Activated CD4-positive, alpha-beta T cell treated with anti-CD3 and anti-CD28 coated beads for 36 hours (primary cell): ENCODE measurements at regions not wholly inside any gene's neighbourhood (a gene's known extent, or its start where the extent isn't known, plus 50 kb on each side); places are given as distances from the start of the nearest gene placed in this dataset.
"Not testable (repeated sequence)": the region's sequence is repeated elsewhere in the genome, so short reads cannot be mapped to it uniquely, and the experiment has no call there.

ENCODE experiments used
- ATAC-seq: fragments of 200-7000 bp; cut with Tn5 transposase; one replicate; pipeline ENCODE4 v1.10.0; 2021; ENCODE audit warnings: mild to moderate bottlenecking, moderate library complexity
- CTCF ChIA-PET: fragments of 350-600 bp; sonication (Branson Sonifier 250); formaldehyde crosslinking; loops from one replicate; lab custom pipeline; 2021; ENCODE audit warnings: antibody characterized with exemption; lab: Charles Lee
- POLR2A ChIA-PET: fragments of 350-600 bp; sonication (Branson Sonifier 250); formaldehyde crosslinking; loops from one replicate; lab custom pipeline; 2021; ENCODE audit warnings: antibody characterized with exemption, inconsistent platforms; lab: Charles Lee
- DNase-seq: peaks from one replicate; pipeline ENCODE4 v3.0.0-alpha.2; 2020
- H3K27ac Mint-ChIP-seq: one replicate; pipeline ENCODE4 v1.8.0; 2021; ENCODE audit warnings: mixed read lengths
- H3K27me3 Mint-ChIP-seq: one replicate; pipeline ENCODE4 v1.8.0; 2021; ENCODE audit warnings: mixed read lengths
- H3K36me3 Mint-ChIP-seq: one replicate; pipeline ENCODE4 v1.8.0; 2021; ENCODE audit warnings: low read depth, mixed read lengths
- H3K4me1 Mint-ChIP-seq: one replicate; pipeline ENCODE4 v1.8.0; 2021; ENCODE audit warnings: mixed read lengths
- H3K4me3 Mint-ChIP-seq: one replicate; pipeline ENCODE4 v1.8.0; 2021; ENCODE audit warnings: mild to moderate bottlenecking, moderate library complexity, mixed read lengths
- H3K9me3 Mint-ChIP-seq: one replicate; pipeline ENCODE4 v1.8.0; 2021; ENCODE audit warnings: low read depth, mixed read lengths
- intact Hi-C, 2 experiments: fragments of 100-400 bp; cut with DNase I in 1 of 2; cut with micrococcal nuclease in 1 of 2; formaldehyde crosslinking; loops; one replicate each; pipeline versions ENCODE4 v1.14.2 to v1.15.1; 2022 to 2024; cut with DNase I, micrococcal nuclease

DNA sequence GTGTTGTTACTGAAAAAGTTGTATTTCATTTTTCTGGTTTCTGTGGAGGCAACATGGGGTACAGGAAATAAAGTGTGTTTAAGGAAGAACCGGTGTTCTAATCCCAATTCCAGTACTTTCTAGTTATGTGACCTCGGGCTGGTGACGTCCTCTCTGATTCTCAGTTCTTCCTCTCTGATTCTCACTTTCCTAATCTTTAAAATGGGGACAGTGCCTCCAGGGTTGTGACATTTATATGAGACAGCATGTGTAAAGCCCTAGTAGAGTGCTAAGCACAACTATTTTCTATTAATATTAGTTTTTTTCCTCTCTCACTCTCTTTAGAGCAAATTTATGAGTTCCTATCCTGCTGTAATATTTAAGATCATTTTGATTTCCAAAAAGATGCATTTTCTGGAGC lies 50.9 kb upstream of the PTPDC1 start:
- Mint-ChIP-seq H3K27ac (no peak overlapping the region), H3K27me3 (peaks cover 3% of the 10 kb centered on the region), H3K9me3 (no peaks in the 10 kb centered on the region), H3K36me3 (no peaks in the 10 kb centered on the region), H3K4me3 (no peak overlapping the region), H3K4me1 (peaks cover 15% of the 10 kb centered on the region)
- ATAC-seq (no peak), DNase-seq (no peak)
- intact Hi-C loops, result no loop called here
- ChIA-PET CTCF (no interaction called here), POLR2A (no interaction called here)

GRCh38 chr9:94031946-94032345 lies 52.3 kb upstream of the PTPDC1 start:
- H3K36me3 Mint-ChIP-seq, result no peaks in the 10 kb centered on the region
- peaks cover 3% of the 10 kb centered on the region for H3K27me3 Mint-ChIP-seq
- DNase-seq (no peak), ATAC-seq (no peak)
- H3K4me3 Mint-ChIP-seq, result peak overlapping the region; percentile 98
- ChIA-PET POLR2A (interaction anchor here (0.6 kb wide), 1 partner anchor 11 kb away, joined by 3 read pairs; no protein-coding TSS in a partner anchor), CTCF (interaction anchor here (0.7 to 2.4 kb wide), 4 partner anchors 18 to 179 kb away, joined by 3 to 9 read pairs (median 4); no protein-coding TSS in a partner anchor)
- H3K4me1 Mint-ChIP-seq, result peaks cover 15% of the 10 kb centered on the region
- intact Hi-C loops, result loop anchor here in 1 of 2 experiments (2.0 kb wide), 2 partner anchors 343 to 465 kb away; a partner anchor contains a TSS
- H3K9me3 Mint-ChIP-seq, result no peaks in the 10 kb centered on the region
- H3K27ac Mint-ChIP-seq, result no peak overlapping the region

DNA sequence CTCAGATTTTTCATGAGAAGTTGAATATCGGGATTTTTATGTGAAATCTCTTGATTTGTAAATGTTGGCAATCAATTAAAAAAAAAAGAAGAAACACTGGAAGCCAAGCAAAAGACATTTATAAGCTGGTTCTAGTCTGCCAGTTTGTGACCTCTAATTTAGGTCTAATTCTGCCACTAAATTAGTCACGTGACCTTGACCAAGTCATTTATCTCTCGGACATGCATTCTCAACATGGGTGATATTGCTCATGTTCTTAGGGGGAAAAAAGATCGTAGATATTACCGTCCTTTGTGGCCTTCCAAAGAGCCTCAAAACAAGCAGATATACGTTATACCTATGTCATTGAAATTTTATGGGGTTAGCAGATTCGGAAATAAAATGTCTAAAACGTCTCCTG lies 52.9 kb upstream of the PTPDC1 start:
- ChIA-PET POLR2A (no interaction called here), CTCF (interaction anchor here (0.8 to 2.4 kb wide), 3 partner anchors 17 to 180 kb away, joined by 3 to 9 read pairs (median 4); no protein-coding TSS in a partner anchor)
- intact Hi-C loops, result loop anchor here in 1 of 2 experiments (2.0 kb wide), 2 partner anchors 343 to 465 kb away; a partner anchor contains a TSS
- peak overlapping the region; percentile 82 for H3K27ac Mint-ChIP-seq
- peak overlapping the region; percentile 98 for H3K4me3 Mint-ChIP-seq
- no peaks in the 10 kb centered on the region for H3K9me3 Mint-ChIP-seq
- H3K36me3 Mint-ChIP-seq, result no peaks in the 10 kb centered on the region
- ATAC-seq (no peak), DNase-seq (no peak)
- peaks cover 15% of the 10 kb centered on the region for H3K4me1 Mint-ChIP-seq
- peaks cover 3% of the 10 kb centered on the region for H3K27me3 Mint-ChIP-seq

DNA sequence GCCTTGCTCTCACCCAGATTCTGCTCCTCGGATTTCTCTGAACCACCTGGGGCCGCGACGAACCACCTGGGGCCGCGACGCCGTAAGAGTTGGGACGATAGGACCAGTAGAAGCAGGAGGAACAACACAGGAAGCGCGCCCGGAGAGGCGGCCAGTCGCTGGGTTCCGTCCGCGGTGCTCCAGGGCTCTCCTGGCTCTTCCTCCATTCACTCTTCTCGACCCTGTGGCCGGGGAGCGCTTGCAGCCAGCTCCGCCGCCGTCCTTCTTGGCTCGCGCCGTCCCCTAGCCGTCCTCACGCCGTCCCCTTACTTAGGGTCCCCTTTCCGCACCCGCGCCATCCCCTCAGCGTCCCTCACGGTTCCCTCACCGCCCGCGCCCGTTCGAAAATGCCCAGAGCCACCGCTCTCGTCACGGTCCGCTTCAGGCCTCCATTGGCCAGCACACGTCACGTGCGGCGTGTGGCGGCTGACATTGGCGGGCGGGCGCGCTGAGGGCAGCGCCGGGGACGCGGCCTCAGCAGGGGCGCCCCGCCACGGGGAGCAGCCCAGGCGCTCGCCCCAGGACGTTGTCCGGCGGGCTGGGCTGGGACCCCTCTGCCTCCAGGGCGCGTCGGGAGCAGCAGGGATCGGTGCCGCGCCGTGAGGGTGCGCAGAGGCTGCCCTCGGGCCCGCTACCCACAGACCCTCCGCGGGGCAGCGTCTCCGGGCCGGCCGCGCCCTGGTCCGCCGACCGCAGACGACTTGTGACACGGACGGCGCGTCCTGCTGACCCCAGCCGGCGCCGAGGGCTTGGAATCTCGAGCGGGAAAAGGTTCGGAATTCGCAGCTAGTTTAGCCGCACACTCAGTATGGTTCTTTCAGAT lies 53.7 kb upstream of the PTPDC1 start:
- peaks cover 3% of the 10 kb centered on the region for H3K27me3 Mint-ChIP-seq
- POLR2A ChIA-PET, result no interaction called here
- no peaks in the 10 kb centered on the region for H3K36me3 Mint-ChIP-seq
- DNase-seq (peak; percentile 89), ATAC-seq (peak; percentile 100)
- peak overlapping the region; percentile 96 for H3K27ac Mint-ChIP-seq
- H3K9me3 Mint-ChIP-seq, result no peaks in the 10 kb centered on the region
- peaks cover 15% of the 10 kb centered on the region for H3K4me1 Mint-ChIP-seq
- intact Hi-C loops, result loop anchor here (1.0 to 2.0 kb wide), 4 partner anchors 136 to 464 kb away; partner anchors contain the start of gene ZNF169 (in 1 of the 2)
- CTCF ChIA-PET, result interaction anchor here (0.6 to 2.4 kb wide), 4 partner anchors 16 to 118 kb away, joined by 3 to 9 read pairs (median 4); no protein-coding TSS in a partner anchor
- H3K4me3 Mint-ChIP-seq, result peak overlapping the region; percentile 98

DNA sequence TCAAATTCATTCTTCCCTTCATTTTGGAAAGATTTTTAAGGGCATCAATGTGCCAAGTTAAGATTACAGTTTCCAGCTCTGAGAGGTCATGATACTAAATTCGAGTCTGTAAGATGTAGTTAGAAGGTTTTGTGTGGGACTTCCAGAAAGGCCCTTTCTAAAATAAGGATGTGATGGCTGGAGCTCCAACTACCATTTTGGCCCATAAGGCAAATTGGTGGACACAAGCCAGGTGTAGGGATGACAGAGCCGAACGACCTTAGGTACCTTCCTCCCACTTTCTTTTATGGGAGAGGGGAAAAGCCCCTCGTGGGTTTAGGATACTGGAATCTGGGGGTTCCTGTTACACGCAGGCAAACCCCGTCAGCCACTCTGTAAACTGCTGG lies 54.3 kb upstream of the PTPDC1 start:
- intact Hi-C loops, result loop anchor here (1.0 to 2.0 kb wide), 4 partner anchors 136 to 463 kb away; partner anchors contain the start of gene ZNF169 (in 1 of the 2)
- POLR2A ChIA-PET, result no interaction called here

DNA sequence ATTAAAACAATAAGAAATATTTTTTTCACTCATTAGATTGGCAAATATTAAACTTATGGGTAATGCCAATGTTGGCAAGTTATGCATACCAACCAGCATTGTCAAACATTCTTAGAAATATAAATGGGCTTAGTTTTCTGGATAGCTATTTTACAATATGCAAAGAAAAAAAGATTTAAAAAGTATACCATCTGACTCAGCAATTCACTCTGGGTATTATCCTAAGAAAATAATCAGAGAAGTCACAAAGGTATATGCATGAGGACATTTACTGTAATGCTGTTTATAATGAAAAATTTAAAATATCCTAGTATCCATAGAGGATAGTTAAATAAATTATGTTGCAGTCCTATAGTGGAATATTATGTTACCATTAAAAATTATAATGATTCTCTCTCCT lies 57.4 kb upstream of the PTPDC1 start:
- H3K27me3 Mint-ChIP-seq, result peaks cover 3% of the 10 kb centered on the region
- CTCF ChIA-PET, result interaction anchor here (0.6 to 1.5 kb wide), 4 partner anchors 13 to 650 kb away, joined by 3 read pairs; no protein-coding TSS in a partner anchor
- H3K4me3 Mint-ChIP-seq, result no peak overlapping the region
- H3K9me3 Mint-ChIP-seq, result peaks cover 4% of the 10 kb centered on the region
- DNase-seq, result no peak
- POLR2A ChIA-PET, result no interaction called here
- intact Hi-C loops, result no loop called here
- no peak for ATAC-seq
- H3K27ac Mint-ChIP-seq, result no peak overlapping the region
- H3K36me3 Mint-ChIP-seq, result no peaks in the 10 kb centered on the region
- peaks cover 14% of the 10 kb centered on the region for H3K4me1 Mint-ChIP-seq

More for the DNA sequence above, 54.3 kb upstream of the PTPDC1 start:
- H3K9me3 Mint-ChIP-seq, result peaks cover 3% of the 10 kb centered on the region
- H3K4me1 Mint-ChIP-seq, result peaks cover 15% of the 10 kb centered on the region
- H3K27me3 Mint-ChIP-seq, result peaks cover 3% of the 10 kb centered on the region
- H3K27ac Mint-ChIP-seq, result peak overlapping the region; percentile 96
- CTCF ChIA-PET, result interaction anchor here (0.6 to 1.1 kb wide), 2 partner anchors 16 to 118 kb away, joined by 3 to 4 read pairs; no protein-coding TSS in a partner anchor
- H3K4me3 Mint-ChIP-seq, result peak overlapping the region; percentile 98
- no peak for ATAC-seq
- no peak for DNase-seq
- H3K36me3 Mint-ChIP-seq, result no peaks in the 10 kb centered on the region

GRCh38 chr9:94022476-94022875 lies 61.8 kb upstream of the PTPDC1 start:
- H3K4me3 Mint-ChIP-seq, intact Hi-C loops, CTCF ChIA-PET, H3K4me1 Mint-ChIP-seq, H3K27ac Mint-ChIP-seq, ATAC-seq, H3K9me3 Mint-ChIP-seq, H3K27me3 Mint-ChIP-seq, H3K36me3 Mint-ChIP-seq, DNase-seq, POLR2A ChIA-PET: not testable (repeated sequence)

GRCh38 chr9:94020836-94021235 lies 63.4 kb upstream of the PTPDC1 start:
- H3K9me3 Mint-ChIP-seq, ATAC-seq, H3K27me3 Mint-ChIP-seq, H3K27ac Mint-ChIP-seq, CTCF ChIA-PET, POLR2A ChIA-PET, H3K4me1 Mint-ChIP-seq, H3K36me3 Mint-ChIP-seq, intact Hi-C loops, DNase-seq, H3K4me3 Mint-ChIP-seq: not testable (repeated sequence)

DNA sequence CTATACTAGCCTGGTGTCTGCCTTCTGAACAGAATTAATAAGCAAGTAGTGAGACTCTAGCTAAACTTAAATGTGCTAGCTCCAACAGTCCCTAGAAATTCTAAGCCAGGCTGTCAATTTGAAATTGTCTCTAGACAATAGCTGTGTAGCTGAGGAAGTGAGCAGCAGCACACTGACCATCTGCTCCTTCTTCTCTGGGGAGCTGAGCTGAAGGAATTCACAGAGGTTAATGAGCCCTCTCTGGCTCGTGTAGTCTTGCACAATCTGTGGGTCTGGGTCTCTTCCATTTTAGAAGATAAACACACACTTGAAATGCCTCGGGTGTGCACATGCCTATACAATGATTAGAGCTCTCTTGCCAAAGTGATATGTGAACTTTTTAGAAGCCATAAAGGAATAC lies 63.5 kb upstream of the BARX1 start:
- H3K27me3 Mint-ChIP-seq, result no peaks in the 10 kb centered on the region
- H3K9me3 Mint-ChIP-seq, result no peaks in the 10 kb centered on the region
- no peak overlapping the region for H3K4me3 Mint-ChIP-seq
- DNase-seq (no peak), ATAC-seq (no peak)
- intact Hi-C loops, result no loop called here
- H3K4me1 Mint-ChIP-seq, result peaks cover 2% of the 10 kb centered on the region
- H3K36me3 Mint-ChIP-seq, result no peaks in the 10 kb centered on the region
- POLR2A ChIA-PET, result no interaction called here
- CTCF ChIA-PET, result interaction anchor here (0.8 to 1.4 kb wide), 2 partner anchors 17 to 48 kb away, joined by 3 read pairs; no protein-coding TSS in a partner anchor
- H3K27ac Mint-ChIP-seq, result no peak overlapping the region

DNA sequence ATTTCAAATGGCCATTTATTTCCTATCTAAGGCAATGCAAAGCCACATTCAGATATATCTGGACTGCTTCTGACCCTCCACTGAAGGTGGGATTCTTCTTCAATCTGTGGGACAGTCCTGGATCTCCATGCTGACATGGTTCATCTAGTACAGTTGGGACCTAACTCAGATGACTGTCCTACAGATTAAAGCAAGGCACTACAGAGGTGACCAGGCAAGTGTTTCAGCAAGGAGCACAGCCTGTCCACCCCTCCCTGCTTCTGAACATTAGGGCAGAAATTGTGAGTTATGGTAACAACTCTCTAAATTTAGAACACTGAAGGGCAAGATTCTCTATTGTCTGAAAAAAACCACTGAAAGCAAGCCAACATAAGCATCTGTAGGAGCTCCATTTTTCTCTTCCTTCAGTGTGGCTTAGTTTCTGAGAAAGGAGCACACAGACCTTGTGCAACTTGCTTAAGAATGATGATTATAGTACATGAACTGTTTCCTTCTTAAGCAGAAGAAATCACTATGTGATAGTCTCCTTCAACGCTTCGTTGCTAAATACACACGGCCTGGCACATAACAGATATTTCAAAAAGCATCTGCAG lies 62.9 kb upstream of the BARX1 start:
- H3K27ac Mint-ChIP-seq, result no peak overlapping the region
- no peaks in the 10 kb centered on the region for H3K9me3 Mint-ChIP-seq
- no peak overlapping the region for H3K4me3 Mint-ChIP-seq
- ATAC-seq (no peak), DNase-seq (no peak)
- peaks cover 5% of the 10 kb centered on the region for H3K4me1 Mint-ChIP-seq
- no peaks in the 10 kb centered on the region for H3K36me3 Mint-ChIP-seq
- ChIA-PET CTCF (interaction anchor here (0.6 to 1.4 kb wide), 2 partner anchors 48 to 190 kb away, joined by 3 read pairs; no protein-coding TSS in a partner anchor), POLR2A (no interaction called here)
- no peaks in the 10 kb centered on the region for H3K27me3 Mint-ChIP-seq
- intact Hi-C loops, result no loop called here

- CTCF ChIA-PET, result interaction anchor here (0.8 to 5.5 kb wide), 3 partner anchors 14 to 197 kb away, joined by 3 to 45 read pairs (median 4); no protein-coding TSS in a partner anchor
- no peak overlapping the region for H3K27ac Mint-ChIP-seq
- intact Hi-C loops, result no loop called here
- no peak for ATAC-seq
- POLR2A ChIA-PET, result no interaction called here
- no peaks in the 10 kb centered on the region for H3K27me3 Mint-ChIP-seq
- H3K9me3 Mint-ChIP-seq, result no peaks in the 10 kb centered on the region
- H3K36me3 Mint-ChIP-seq, result no peaks in the 10 kb centered on the region
- DNase-seq, result no peak
- H3K4me3 Mint-ChIP-seq, result no peak overlapping the region
- H3K4me1 Mint-ChIP-seq, result peaks cover 7% of the 10 kb centered on the region
These were observed 61.6 kb upstream of the BARX1 start for GRCh38 chr9:94016744-94017143.
